DMS 273 (cell line): ENCODE measurements at regions not wholly inside any gene's neighbourhood (a gene's known extent, or its start where the extent isn't known, plus 50 kb on each side); places are given as distances from the start of the nearest gene placed in this dataset.

Source experiments
- DNase-seq: peaks from one replicate; lab custom pipeline; 2025; ENCODE audit not compliant: unreplicated experiment; lab: John Stamatoyannopoulos, UW

DNA sequence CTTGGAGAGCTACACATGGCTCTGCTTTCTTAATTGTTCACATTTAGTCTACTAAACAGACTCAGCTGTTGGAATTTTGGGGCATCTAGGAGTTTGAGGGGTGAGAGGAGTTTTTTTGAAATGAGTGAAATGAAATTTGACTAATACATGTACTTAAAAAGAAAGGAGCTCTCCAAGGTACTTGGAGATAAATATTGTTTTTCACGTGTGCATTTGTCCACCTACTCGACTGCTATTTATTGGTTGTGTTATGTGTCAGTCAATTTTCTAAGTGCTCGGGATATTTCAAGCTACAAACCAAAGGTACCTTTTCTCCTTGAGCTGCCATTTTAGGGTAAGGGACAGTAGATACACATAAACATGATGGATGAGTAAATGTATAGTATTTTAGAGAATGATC, 697.0 kb downstream of the LIG4 start:
- no peak for DNase-seq

DNA sequence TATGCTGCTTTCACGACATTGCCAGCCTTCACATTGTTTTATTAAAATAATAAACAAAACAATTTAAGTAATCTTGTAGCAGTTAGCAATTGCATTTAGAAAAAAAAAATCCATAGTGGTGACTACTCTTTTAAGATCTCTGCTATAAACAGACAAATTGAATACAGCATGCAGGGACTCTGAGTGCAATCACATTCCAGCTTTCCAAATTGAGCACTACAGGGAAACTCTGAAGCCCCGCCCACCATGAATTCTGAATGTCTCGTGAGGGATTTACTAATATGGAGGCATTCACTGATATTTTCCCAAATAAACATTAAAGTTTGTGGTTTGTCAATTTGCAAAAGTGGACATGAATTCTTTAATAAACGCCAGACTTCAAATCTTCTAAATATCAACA, 698.8 kb downstream of the LIG4 start:
- no peak for DNase-seq

DNA sequence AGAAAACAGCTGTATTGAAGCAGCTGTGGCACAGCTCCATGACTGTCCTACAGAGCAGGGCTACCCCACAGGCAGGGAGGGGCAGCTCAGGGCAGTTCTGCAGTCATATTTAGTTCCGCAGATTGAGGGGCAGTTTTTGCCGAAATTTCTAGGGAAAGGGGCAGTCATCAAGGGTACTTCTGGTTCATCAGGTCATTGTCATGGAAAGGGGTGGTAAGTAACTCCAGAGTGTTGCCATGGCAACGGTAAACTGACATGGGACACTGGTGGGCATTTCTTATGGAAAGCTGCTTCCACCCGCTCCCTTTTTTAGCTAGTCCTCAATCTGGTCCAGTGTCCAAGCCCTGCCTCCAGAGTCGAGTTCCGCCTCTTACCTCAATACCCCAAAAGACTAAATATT, 702.8 kb downstream of the LIG4 start:
- DNase-seq, result no peak

GRCh38 chr13:107497661-107498060, 717.7 kb downstream of the LIG4 start:
- no peak for DNase-seq

DNA sequence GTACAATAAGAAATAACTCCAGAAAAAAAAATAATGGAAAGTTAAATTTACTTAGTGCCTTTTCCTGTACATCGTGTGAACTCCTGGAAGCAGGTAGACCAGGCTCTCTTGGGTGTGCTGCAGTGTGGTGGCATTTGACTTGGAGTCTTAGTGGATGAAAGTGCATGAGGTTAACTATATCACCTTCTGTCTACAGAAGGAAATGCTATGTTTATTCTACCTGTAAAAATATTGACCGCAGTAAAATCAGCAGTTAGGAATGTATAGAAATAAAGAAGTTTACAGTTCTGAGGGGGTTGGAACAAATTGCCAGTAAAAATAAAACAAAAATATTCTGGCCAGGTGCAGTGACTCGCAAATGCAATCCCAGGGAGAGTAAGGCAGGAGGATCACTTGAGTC, 722.1 kb downstream of the LIG4 start:
- no peak for DNase-seq

DNA sequence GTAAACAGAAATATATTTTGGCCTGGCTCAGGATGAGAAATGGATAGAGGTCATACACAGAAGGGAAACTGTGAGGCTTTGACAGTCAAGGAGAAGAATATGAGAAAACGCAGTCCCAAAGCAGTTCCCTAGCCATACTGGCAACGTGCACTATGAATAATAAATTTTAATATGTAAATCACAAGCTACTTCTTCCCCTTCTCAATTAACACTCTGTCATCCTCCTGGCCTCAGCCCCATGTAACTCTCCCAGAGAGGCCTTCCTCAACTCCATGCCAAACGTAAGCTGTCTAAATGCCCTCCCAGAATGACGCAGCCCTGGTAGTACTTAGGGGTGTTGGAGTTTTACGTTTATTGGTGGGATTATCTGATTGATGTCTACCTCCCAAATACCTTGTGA, 732.6 kb downstream of the LIG4 start:
- no peak for DNase-seq

DNA sequence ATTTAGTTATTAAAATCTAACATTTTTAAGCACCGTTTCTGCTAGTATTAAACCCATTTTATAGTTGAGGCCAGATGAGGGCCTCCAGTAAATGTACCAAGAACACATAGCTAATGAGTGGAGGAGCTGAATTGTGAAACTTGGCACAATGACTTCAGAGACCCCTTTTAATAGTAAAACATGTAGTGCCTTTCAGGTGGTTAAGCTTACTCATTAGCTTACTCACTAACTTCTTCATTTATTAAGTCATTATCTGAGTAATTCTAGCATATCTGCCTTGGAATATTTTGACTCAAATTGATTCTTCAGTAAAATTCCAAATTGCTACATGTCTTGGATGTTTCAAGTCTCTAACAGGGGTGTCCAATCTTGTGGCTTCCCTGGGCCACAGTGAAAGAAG, 735.2 kb downstream of the LIG4 start:
- no peak for DNase-seq

DNA sequence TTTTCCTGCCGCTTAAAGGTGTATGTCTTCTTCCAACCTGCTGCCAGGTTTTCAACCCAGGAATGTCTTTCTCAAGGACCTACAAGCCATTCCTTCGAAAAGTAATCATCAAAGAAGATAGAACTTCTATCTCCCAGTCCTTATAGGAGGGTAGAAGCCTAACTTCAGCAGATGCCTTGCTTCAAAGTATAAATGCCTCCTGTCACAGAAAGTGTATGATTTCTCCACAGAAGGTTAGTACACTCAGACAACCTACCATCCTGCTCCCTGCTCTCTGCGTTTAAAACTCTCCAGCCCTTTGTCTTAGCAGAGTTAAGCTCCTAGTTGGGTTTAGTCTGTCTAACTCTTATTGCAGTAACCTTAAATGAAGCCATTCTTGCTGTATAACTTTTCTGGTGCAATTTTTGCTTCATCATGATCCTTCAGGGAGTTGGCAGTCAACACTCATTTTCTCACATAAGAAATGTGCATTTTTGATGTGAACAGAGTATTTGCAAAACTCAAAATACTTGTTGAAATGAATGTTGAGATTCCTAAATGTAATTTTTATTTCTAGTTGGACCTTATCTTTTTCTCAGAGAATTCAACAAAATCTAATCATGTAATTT, 737.5 kb downstream of the LIG4 start:
- no peak for DNase-seq

DNA sequence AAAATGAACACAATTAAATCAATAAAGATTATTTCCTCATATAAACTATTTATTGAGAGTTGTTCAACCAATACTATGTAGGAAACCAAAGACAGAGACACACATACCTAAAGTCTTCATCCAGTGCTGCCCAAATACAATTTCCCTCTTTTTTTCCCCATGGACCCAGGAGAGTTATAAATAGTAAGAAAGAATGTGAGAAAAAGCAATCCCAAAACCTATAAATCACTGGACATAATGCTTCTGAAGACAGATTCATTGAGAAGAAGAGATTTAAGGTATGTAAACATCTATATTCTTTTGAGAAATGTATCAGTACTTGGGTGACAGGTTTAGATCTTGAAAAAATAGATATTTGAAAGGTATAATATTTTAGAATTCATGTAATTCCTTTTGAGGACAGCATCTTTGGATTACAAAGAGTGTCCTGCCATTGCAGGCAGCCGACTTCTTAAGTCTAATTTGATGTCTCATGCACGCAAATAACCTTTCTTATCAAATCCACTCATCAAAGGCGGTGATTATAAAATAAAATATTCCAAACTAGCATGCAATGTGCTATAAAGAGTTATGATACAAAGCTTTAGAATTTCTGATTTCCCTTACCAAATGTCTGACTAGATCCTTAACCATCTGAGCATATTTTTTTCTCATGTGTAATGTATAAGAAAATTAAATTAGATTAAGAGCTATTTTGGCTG, 739.4 kb downstream of the LIG4 start:
- no peak for DNase-seq

- no peak for DNase-seq
Observed at GRCh38 chr13:107473253-107473652, 742.1 kb downstream of the LIG4 start.

DNA sequence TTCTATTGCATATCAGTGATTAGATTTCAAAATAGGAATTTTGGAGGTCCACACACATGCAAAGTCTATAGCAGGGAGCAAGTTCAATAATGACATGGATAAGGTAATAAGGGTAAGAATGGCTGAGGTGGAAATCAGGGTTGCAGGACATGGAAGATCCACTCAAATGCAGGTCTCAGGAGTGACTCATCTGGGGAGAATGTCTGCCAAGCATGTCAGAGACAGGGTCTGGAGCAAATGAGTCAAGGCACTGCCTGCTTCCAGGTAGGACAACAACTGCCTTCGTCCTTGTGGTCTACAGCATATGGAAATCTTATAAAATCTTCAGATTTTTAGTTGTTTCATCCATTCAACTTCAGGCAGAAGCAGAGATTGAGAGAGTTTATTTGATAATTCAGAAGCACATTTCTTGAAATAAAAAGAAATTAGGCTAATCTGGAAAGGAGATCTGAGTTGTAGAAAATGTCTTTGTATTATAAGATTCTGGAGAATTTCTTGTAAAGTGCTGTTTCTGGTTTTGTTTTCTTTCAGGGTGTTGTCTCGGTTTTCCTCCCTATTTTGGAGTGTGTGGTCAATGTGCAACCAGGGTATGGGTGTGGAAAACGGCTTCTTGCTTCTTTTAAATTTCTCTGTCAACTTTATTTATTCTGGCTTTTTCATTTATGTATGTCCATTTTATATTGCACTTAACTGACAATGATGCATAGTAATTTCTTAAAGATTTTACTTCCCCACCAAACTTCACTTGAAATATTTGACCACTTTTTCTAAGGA, 748.8 kb downstream of the LIG4 start:
- no peak for DNase-seq

- no peak for DNase-seq
Observed at GRCh38 chr13:107462501-107462900, 752.8 kb downstream of the LIG4 start.

GRCh38 chr13:107461751-107462150, 753.6 kb downstream of the LIG4 start:
- no peak for DNase-seq

DNA sequence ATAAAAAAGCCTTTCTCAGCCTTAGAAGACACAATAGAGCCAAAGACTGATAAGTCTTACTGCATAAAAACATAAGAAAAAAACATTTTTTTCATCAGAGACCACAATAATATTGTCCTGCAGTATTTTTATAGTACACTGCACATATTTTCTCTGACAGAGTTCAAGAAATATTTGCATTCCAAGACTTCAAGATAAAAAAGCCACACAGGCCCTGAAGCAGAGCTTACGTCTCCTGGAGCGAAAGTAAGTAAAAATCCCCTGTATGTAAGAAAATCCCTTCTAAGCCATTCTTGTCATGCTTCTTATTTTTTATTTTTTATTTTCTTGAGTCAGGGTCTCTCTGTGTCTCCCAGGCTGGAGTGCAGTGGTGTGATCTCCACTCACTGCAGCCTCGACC, 755.9 kb downstream of the LIG4 start:
- no peak for DNase-seq

- no peak for DNase-seq
Observed at GRCh38 chr13:107458269-107458668, 757.1 kb downstream of the LIG4 start.

- no peak for DNase-seq
Observed at GRCh38 chr13:107457686-107458085, 757.6 kb downstream of the LIG4 start.

DNA sequence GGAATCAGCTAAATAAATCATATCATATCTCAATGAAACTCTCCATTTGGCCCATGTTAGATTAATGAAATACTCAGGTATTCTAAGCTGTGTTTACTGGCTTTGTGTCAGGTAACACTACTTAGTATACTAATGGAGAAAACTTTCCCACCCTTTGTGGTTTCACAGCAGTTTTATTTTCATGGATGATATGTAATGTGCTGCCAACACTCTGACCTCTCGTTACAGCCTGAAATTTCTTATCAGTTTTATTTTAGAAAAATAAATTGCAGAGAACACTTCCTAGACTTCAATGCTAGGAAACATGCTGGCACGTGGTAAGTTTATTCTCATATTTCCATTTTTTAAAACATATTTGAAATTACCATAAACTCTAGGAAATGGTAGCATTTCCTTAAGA, 758.9 kb downstream of the LIG4 start:
- no peak for DNase-seq

GRCh38 chr13:107452833-107453232, 762.5 kb downstream of the LIG4 start:
- DNase-seq, result no peak

GRCh38 chr13:107450931-107451330, 764.4 kb downstream of the LIG4 start:
- DNase-seq, result no peak

GRCh38 chr13:107450431-107450830, 764.9 kb downstream of the LIG4 start:
- no peak for DNase-seq

GRCh38 chr13:107447591-107447990, 767.7 kb downstream of the LIG4 start:
- no peak for DNase-seq

DNA sequence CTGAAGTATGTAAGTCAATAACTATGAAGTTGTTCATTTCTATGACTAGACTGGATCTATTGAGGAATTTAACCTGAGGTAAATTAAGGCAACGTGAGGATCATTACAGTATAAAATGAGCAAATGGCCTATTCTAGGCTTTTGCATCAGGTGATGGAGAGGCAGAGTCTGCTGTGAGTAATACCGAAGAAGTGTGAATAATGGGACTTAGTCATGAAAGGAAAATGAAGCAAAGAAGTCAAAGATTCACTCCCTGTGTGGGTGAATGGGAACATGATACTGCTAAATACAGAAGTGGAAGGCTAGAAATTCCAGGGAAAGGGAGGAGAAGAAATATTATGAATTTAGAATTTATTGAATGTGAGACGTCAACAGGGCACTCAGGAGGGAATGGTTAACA, 774.1 kb downstream of the LIG4 start:
- DNase-seq, result no peak
